ENCODE measurements at regions not wholly inside any gene's neighbourhood (a gene's known extent, or its start where the extent isn't known, plus 50 kb on each side); places are given as distances from the start of the nearest gene placed in this dataset.
A peak's percentile ranks its signal among the peaks of the same experiment; 100 is the strongest.

- in situ Hi-C loops (cut with MboI; ENCODE audit: low pct_ligation_motif_present in 1 of 4, low pct_unique_long_range_greater_than_20kb in 1 of 4, low sequenced_read_pairs in 3 of 4): no loop called here
- TF ChIP-seq POLR2AphosphoS5 (IDR thresholded peaks at IDR 0.05): no peak
- TF ChIP-seq EP300 (IDR thresholded peaks at IDR 0.05; ENCODE audit: low read depth): no peak
- no peak for TF ChIP-seq POLR2A (IDR thresholded peaks at IDR 0.05)
- TF ChIP-seq, protein P1, sequence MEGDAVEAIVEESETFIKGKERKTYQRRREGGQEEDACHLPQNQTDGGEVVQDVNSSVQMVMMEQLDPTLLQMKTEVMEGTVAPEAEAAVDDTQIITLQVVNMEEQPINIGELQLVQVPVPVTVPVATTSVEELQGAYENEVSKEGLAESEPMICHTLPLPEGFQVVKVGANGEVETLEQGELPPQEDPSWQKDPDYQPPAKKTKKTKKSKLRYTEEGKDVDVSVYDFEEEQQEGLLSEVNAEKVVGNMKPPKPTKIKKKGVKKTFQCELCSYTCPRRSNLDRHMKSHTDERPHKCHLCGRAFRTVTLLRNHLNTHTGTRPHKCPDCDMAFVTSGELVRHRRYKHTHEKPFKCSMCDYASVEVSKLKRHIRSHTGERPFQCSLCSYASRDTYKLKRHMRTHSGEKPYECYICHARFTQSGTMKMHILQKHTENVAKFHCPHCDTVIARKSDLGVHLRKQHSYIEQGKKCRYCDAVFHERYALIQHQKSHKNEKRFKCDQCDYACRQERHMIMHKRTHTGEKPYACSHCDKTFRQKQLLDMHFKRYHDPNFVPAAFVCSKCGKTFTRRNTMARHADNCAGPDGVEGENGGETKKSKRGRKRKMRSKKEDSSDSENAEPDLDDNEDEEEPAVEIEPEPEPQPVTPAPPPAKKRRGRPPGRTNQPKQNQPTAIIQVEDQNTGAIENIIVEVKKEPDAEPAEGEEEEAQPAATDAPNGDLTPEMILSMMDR (IDR thresholded peaks at IDR 0.05): no peak
- Histone ChIP-seq H3K27ac (no peak overlapping the region), H3K4me1 (no peaks in the 10 kb centered on the region), H3K36me3 (no peaks in the 10 kb centered on the region), H3K27me3 (no peaks in the 10 kb centered on the region), H3K4me3 (no peak overlapping the region), H3K9me3 (no peaks in the 10 kb centered on the region)
- intact Hi-C loops (cut with DNase I; ENCODE audit: low total_unique reads): no loop called here
- 87 to 90% methylated on average over 11 of the region's 11 CpGs for whole genome bisulfite sequencing, 2 donors (ENCODE audit: low coverage in 1 of 2)
- no peak for DNase-seq
Measured at GRCh38 chr4:124943145-124943889, 230.8 kb upstream of the ANKRD50 start.

GRCh38 chr4:124941267-124941666, 228.7 kb upstream of the ANKRD50 start:
- TF ChIP-seq POLR2A (IDR thresholded peaks at IDR 0.05) (no peak), POLR2AphosphoS5 (IDR thresholded peaks at IDR 0.05) (no peak), EP300 (IDR thresholded peaks at IDR 0.05; ENCODE audit: low read depth) (no peak)
- TF ChIP-seq, protein P1 (IDR thresholded peaks at IDR 0.05): no peak
- Histone ChIP-seq H3K9me3 (no peaks in the 10 kb centered on the region), H3K36me3 (no peaks in the 10 kb centered on the region), H3K27ac (no peak overlapping the region), H3K4me1 (no peaks in the 10 kb centered on the region), H3K4me3 (no peak overlapping the region), H3K27me3 (no peaks in the 10 kb centered on the region)
- 65 to 76% methylated on average over 3 of the region's 3 CpGs for WGBS, 2 donors (ENCODE audit: low coverage in 1 of 2)
- intact Hi-C loops (cut with DNase I; ENCODE audit: low total_unique reads): no loop called here
- in situ Hi-C loops (cut with MboI; ENCODE audit: low pct_ligation_motif_present in 1 of 4, low pct_unique_long_range_greater_than_20kb in 1 of 4, low sequenced_read_pairs in 3 of 4): no loop called here
- DNase-seq: no peak

DNA sequence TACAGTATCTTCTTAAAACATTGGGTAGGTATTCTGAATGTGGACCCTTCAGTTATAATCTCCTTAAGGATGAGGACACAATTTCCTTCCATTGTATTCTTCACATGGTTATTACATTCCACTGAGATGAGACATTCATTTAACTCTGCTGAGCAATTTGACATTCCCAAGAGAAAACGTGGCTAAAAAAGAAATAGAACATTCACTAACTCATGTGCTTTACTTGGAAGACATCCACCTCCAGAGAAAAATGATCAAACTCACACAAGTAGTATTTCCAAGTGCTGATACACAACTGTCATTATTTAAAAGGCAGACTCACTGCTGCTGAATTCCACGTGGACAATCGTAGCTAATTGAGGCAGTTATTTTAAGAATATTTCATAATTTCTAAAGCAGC, 227.9 kb upstream of the ANKRD50 start:
- no peak overlapping the region for H3K4me3 ChIP-seq
- intact Hi-C loops (cut with DNase I; ENCODE audit: low total_unique reads) (no loop called here), in situ Hi-C loops (cut with MboI; ENCODE audit: low pct_ligation_motif_present in 1 of 4, low pct_unique_long_range_greater_than_20kb in 1 of 4, low sequenced_read_pairs in 3 of 4) (no loop called here)
- H3K36me3 ChIP-seq: no peaks in the 10 kb centered on the region
- H3K27ac ChIP-seq: no peak overlapping the region
- H3K9me3 ChIP-seq: no peaks in the 10 kb centered on the region
- no peaks in the 10 kb centered on the region for H3K27me3 ChIP-seq
- no peaks in the 10 kb centered on the region for H3K4me1 ChIP-seq
- WGBS, 2 donors (ENCODE audit: low coverage in 1 of 2): 44 to 45% methylated on average over 3 of the region's 3 CpGs
- TF ChIP-seq EP300 (IDR thresholded peaks at IDR 0.05; ENCODE audit: low read depth) (no peak), POLR2AphosphoS5 (IDR thresholded peaks at IDR 0.05) (peak in 1 of 3 donors; percentile 11), POLR2A (IDR thresholded peaks at IDR 0.05) (no peak)
- TF ChIP-seq, protein P1 (IDR thresholded peaks at IDR 0.05): no peak
- DNase-seq: no peak

GRCh38 chr4:124939908-124940307, 227.4 kb upstream of the ANKRD50 start:
- no peak for TF ChIP-seq EP300 (IDR thresholded peaks at IDR 0.05; ENCODE audit: low read depth)
- TF ChIP-seq POLR2AphosphoS5 (IDR thresholded peaks at IDR 0.05): no peak
- TF ChIP-seq, protein P1 (IDR thresholded peaks at IDR 0.05): no peak
- no peak for DNase-seq
- in situ Hi-C loops (cut with MboI; ENCODE audit: low pct_ligation_motif_present in 1 of 4, low pct_unique_long_range_greater_than_20kb in 1 of 4, low sequenced_read_pairs in 3 of 4) (no loop called here), intact Hi-C loops (cut with DNase I; ENCODE audit: low total_unique reads) (no loop called here)
- Histone ChIP-seq H3K36me3 (no peaks in the 10 kb centered on the region), H3K4me3 (no peak overlapping the region), H3K9me3 (no peaks in the 10 kb centered on the region), H3K27ac (no peak overlapping the region), H3K4me1 (no peaks in the 10 kb centered on the region), H3K27me3 (no peaks in the 10 kb centered on the region)
- WGBS, 2 donors (ENCODE audit: low coverage in 1 of 2): 40 to 61% methylated on average over 1 of the region's 1 CpG

All from transverse colon (tissue), 4 donors.